Osteoblast (primary cell): ENCODE measurements at regions not wholly inside any gene's neighbourhood (a gene's known extent, or its start where the extent isn't known, plus 50 kb on each side); places are given as distances from the start of the nearest gene placed in this dataset.
A peak's percentile ranks its signal among the peaks of the same experiment; 100 is the strongest.

Experiments used
- DNase-seq: peaks from one replicate; pipeline ENCODE4 v3.0.0; 2011; ENCODE audit warnings: low spot score, mixed read lengths; ENCODE audit not compliant: insufficient read length; ENCODE audit errors: missing footprints
- H2AFZ ChIP-seq: 2 replicates; pipeline ENCODE4 v1.6.0; 2011; ENCODE audit warnings: mild to moderate bottlenecking, low read length
- H3K27ac ChIP-seq: 2 replicates; pipeline ENCODE4 v1.5.1; 2011; ENCODE audit warnings: mild to moderate bottlenecking, low read depth, low read length, moderate library complexity
- H3K27me3 ChIP-seq: 2 replicates; pipeline ENCODE4 v1.6.0; 2012; ENCODE audit warnings: mild to moderate bottlenecking, control low read depth, inconsistent platforms, low read length, moderate library complexity; ENCODE audit not compliant: insufficient read depth
- H3K36me3 ChIP-seq: 2 replicates; pipeline ENCODE4 v1.5.1; 2011; ENCODE audit warnings: mild to moderate bottlenecking, low read length, control low read depth, moderate library complexity; ENCODE audit not compliant: insufficient read depth
- H3K4me1 ChIP-seq: 2 replicates; pipeline ENCODE4 v1.5.1; 2011; ENCODE audit warnings: mild to moderate bottlenecking, low read length, control low read depth, moderate library complexity; ENCODE audit not compliant: insufficient read depth
- H3K4me2 ChIP-seq: 2 replicates; pipeline ENCODE4 v1.6.0; 2011; ENCODE audit warnings: mild to moderate bottlenecking, low read length; ENCODE audit not compliant: insufficient read depth
- H3K4me3 ChIP-seq: fragments of 200-600 bp; sonication (generic); 3 replicates; pipeline ENCODE4 v1.5.1; 2012; ENCODE audit warnings: mild to moderate bottlenecking, low read length, inconsistent platforms; ENCODE audit not compliant: insufficient read depth
- H3K79me2 ChIP-seq: 2 replicates; pipeline ENCODE4 v1.6.0; 2012; ENCODE audit warnings: mild to moderate bottlenecking, low read length, control low read depth, inconsistent platforms; ENCODE audit not compliant: insufficient read depth
- H3K9me3 ChIP-seq: 2 replicates; pipeline ENCODE4 v1.5.1; 2011; ENCODE audit warnings: low read depth, low read length, control low read depth
- H4K20me1 ChIP-seq: 2 replicates; pipeline ENCODE4 v1.6.0; 2012; ENCODE audit warnings: mild to moderate bottlenecking, low read length, control low read depth; ENCODE audit not compliant: insufficient read depth
- TF ChIP-seq, protein P1 (sequence below): IDR thresholded peaks from 2 replicates; pipeline ENCODE4 v1.5.1; 2011; ENCODE audit warnings: mild to moderate bottlenecking, low read depth, low read length, moderate library complexity; ENCODE audit errors: extremely low read depth

GRCh38 chr2:240244543-240244942 lies 104.1 kb upstream of the OTOS start:
- TF ChIP-seq, protein P1, sequence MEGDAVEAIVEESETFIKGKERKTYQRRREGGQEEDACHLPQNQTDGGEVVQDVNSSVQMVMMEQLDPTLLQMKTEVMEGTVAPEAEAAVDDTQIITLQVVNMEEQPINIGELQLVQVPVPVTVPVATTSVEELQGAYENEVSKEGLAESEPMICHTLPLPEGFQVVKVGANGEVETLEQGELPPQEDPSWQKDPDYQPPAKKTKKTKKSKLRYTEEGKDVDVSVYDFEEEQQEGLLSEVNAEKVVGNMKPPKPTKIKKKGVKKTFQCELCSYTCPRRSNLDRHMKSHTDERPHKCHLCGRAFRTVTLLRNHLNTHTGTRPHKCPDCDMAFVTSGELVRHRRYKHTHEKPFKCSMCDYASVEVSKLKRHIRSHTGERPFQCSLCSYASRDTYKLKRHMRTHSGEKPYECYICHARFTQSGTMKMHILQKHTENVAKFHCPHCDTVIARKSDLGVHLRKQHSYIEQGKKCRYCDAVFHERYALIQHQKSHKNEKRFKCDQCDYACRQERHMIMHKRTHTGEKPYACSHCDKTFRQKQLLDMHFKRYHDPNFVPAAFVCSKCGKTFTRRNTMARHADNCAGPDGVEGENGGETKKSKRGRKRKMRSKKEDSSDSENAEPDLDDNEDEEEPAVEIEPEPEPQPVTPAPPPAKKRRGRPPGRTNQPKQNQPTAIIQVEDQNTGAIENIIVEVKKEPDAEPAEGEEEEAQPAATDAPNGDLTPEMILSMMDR = no peak
- Histone ChIP-seq H3K4me3 (no peak overlapping the region), H2AFZ (peak overlapping the region; percentile 3), H3K9me3 (no peaks in the 10 kb centered on the region), H3K79me2 (no peaks in the 10 kb centered on the region), H3K4me1 (no peaks in the 10 kb centered on the region), H3K36me3 (no peaks in the 10 kb centered on the region), H3K27me3 (peaks cover 16% of the 10 kb centered on the region), H3K4me2 (no peak overlapping the region), H3K27ac (no peak overlapping the region), H4K20me1 (no peaks in the 10 kb centered on the region)
- DNase-seq = peak; percentile 65

DNA sequence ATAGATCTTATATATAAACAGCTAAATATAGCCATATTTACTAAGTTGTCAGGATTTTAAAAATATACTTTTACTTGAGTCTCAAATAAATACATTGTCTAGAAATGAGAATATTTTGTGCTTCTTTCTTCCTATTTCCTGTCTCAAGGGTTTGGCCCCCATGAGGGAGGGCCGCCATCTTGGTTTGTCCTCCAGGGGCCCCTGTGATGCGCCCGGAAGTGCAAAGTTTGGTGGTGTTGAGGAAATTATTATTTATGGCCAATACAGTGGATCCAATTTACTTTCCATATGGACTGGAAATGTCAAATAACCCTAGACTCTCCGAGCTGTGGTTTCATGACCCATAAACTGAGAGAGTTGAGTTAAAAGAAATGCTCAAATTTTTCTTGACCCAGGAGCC lies 104.7 kb upstream of the OTOS start:
- Histone ChIP-seq H3K27me3 (peaks cover 16% of the 10 kb centered on the region), H3K36me3 (no peaks in the 10 kb centered on the region), H2AFZ (no peak overlapping the region), H3K4me3 (no peak overlapping the region), H4K20me1 (no peaks in the 10 kb centered on the region), H3K27ac (no peak overlapping the region), H3K4me1 (no peaks in the 10 kb centered on the region), H3K79me2 (no peaks in the 10 kb centered on the region), H3K4me2 (no peak overlapping the region), H3K9me3 (no peaks in the 10 kb centered on the region)
- TF ChIP-seq, protein P1 = no peak
- no peak for DNase-seq

DNA sequence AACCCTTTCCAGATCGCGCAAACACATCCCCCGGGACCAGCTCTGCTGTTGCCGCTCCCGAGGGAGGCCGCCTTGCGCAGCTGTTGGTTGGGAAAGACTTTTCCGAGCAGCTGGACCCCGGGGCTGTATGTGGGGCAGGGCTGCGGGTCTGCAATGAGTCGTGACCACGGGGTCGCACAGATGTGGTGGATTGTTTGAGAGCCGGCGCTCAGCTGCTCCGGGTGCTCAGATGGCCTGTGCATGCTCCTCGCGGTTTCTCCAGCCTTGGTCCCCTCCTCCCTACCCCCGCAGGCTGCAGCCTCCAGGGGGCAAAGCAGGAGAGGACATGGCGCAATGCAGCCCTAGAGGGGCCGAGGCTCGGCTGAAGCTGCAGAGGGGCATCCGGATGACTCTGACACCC lies 105.2 kb upstream of the OTOS start:
- Histone ChIP-seq H3K79me2 (no peaks in the 10 kb centered on the region), H3K4me1 (peaks cover 3% of the 10 kb centered on the region), H3K27me3 (peaks cover 16% of the 10 kb centered on the region), H3K36me3 (no peaks in the 10 kb centered on the region), H3K27ac (no peak overlapping the region), H3K4me2 (no peak overlapping the region), H3K9me3 (no peaks in the 10 kb centered on the region), H2AFZ (no peak overlapping the region), H3K4me3 (no peak overlapping the region), H4K20me1 (no peaks in the 10 kb centered on the region)
- peak; percentile 66 for DNase-seq
- TF ChIP-seq, protein P1 = no peak

- Histone ChIP-seq H3K4me3 (no peak overlapping the region), H3K36me3 (no peaks in the 10 kb centered on the region), H4K20me1 (no peaks in the 10 kb centered on the region), H3K27me3 (peaks cover 15% of the 10 kb centered on the region), H3K27ac (no peak overlapping the region), H2AFZ (no peak overlapping the region), H3K9me3 (no peaks in the 10 kb centered on the region), H3K4me2 (no peak overlapping the region), H3K79me2 (no peaks in the 10 kb centered on the region), H3K4me1 (peaks cover 9% of the 10 kb centered on the region)
- TF ChIP-seq, protein P1 = no peak
- DNase-seq = no peak
Observed at GRCh38 chr2:240246173-240246820, 105.8 kb upstream of the OTOS start.
